ENCODE measurements at regions not wholly inside any gene's neighbourhood (a gene's known extent, or its start where the extent isn't known, plus 50 kb on each side); places are given as distances from the start of the nearest gene placed in this dataset.
"Not testable (repeated sequence)": the region's sequence is repeated elsewhere in the genome, so short reads cannot be mapped to it uniquely, and the experiment has no call there.

- DNase-seq: not testable (repeated sequence)
Measured at GRCh38 chr5:1576851-1577250, 53.1 kb upstream of the LPCAT1 start.

- DNase-seq: not testable (repeated sequence)
Measured at GRCh38 chr5:1575991-1576714, 52.4 kb upstream of the LPCAT1 start.

- not testable (repeated sequence) for DNase-seq
Measured at GRCh38 chr5:1575491-1575890, 51.7 kb upstream of the LPCAT1 start.

GRCh38 chr5:1574023-1574318, 50.2 kb upstream of the LPCAT1 start:
- DNase-seq: not testable (repeated sequence)

- DNase-seq: not testable (repeated sequence)
Measured at GRCh38 chr5:1573217-1574022, 49.7 kb upstream of the LPCAT1 start.
